AG10803 (cell line): ENCODE measurements at regions not wholly inside any gene's neighbourhood (a gene's known extent, or its start where the extent isn't known, plus 50 kb on each side); places are given as distances from the start of the nearest gene placed in this dataset.
A peak's percentile ranks its signal among the peaks of the same experiment; 100 is the strongest.

Experiments used
- DNase-seq: peaks from one replicate; pipeline ENCODE4 v3.0.0; 2010; ENCODE audit warnings: low read depth
- H3K4me3 ChIP-seq: 2 replicates; pipeline ENCODE4 v1.5.1; 2011; ENCODE audit warnings: mild to moderate bottlenecking, low read length, control low read depth
- CTCF ChIP-seq: conservative IDR thresholded peaks from 2 replicates; pipeline ENCODE4 v1.5.1; 2011; ENCODE audit warnings: mild to moderate bottlenecking, low read length, control low read depth, inconsistent platforms

- no peak for TF ChIP-seq CTCF
- H3K4me3 ChIP-seq = no peak overlapping the region
- DNase-seq = peak; percentile 69
These were observed 315.1 kb downstream of the MTX2 start for GRCh38 chr2:176584333-176584732.

GRCh38 chr2:176585291-176585690, 316.0 kb downstream of the MTX2 start:
- no peak for TF ChIP-seq CTCF
- no peak overlapping the region for H3K4me3 ChIP-seq
- no peak for DNase-seq

GRCh38 chr2:176585791-176586190, 316.5 kb downstream of the MTX2 start:
- DNase-seq = peak; percentile 12
- TF ChIP-seq CTCF = no peak
- no peak overlapping the region for H3K4me3 ChIP-seq

GRCh38 chr2:176589287-176589686, 320.0 kb downstream of the MTX2 start:
- no peak for DNase-seq
- no peak overlapping the region for H3K4me3 ChIP-seq
- no peak for TF ChIP-seq CTCF

- TF ChIP-seq CTCF = no peak
- no peak for DNase-seq
- no peak overlapping the region for H3K4me3 ChIP-seq
These were observed 320.7 kb downstream of the MTX2 start for GRCh38 chr2:176589825-176590440.

GRCh38 chr2:176592216-176592615, 323.0 kb downstream of the MTX2 start:
- no peak overlapping the region for H3K4me3 ChIP-seq
- no peak for TF ChIP-seq CTCF
- no peak for DNase-seq

GRCh38 chr2:176595986-176596385, 326.7 kb downstream of the MTX2 start:
- H3K4me3 ChIP-seq = no peak overlapping the region
- no peak for TF ChIP-seq CTCF
- no peak for DNase-seq
